GM21737 (cell line): ENCODE measurements at regions not wholly inside any gene's neighbourhood (a gene's known extent, or its start where the extent isn't known, plus 50 kb on each side); places are given as distances from the start of the nearest gene placed in this dataset.

Experiments
- ATAC-seq: cut with Tn5 transposase; IDR thresholded peaks from one replicate; pipeline ENCODE4 v1.9.1; 2021; ENCODE audit warnings: mild to moderate bottlenecking, moderate library complexity; ENCODE audit not compliant: unreplicated experiment

- ATAC-seq = no peak
These were observed 96.8 kb upstream of the ISX start for GRCh38 chr22:34969001-34969790.

- ATAC-seq = no peak
These were observed 94.5 kb upstream of the ISX start for GRCh38 chr22:34971456-34971855.

- ATAC-seq = no peak
These were observed 93.6 kb upstream of the ISX start for GRCh38 chr22:34972191-34972897.

GRCh38 chr22:34973016-34973415, 92.9 kb upstream of the ISX start:
- no peak for ATAC-seq

GRCh38 chr22:34973926-34974325, 92.0 kb upstream of the ISX start:
- ATAC-seq = no peak

- no peak for ATAC-seq
These were observed 90.2 kb upstream of the ISX start for GRCh38 chr22:34975721-34976120.

- no peak for ATAC-seq
These were observed 89.5 kb upstream of the ISX start for GRCh38 chr22:34976474-34976873.

- ATAC-seq = no peak
These were observed 89.1 kb upstream of the ISX start for GRCh38 chr22:34976886-34977285.

- ATAC-seq = no peak
These were observed 79.4 kb upstream of the ISX start for GRCh38 chr22:34986523-34986922.

- ATAC-seq = no peak
These were observed 73.3 kb upstream of the ISX start for GRCh38 chr22:34992672-34993071.

- no peak for ATAC-seq
These were observed 72.4 kb upstream of the ISX start for GRCh38 chr22:34993548-34993947.

- ATAC-seq = no peak
These were observed 68.2 kb upstream of the ISX start for GRCh38 chr22:34997633-34998299.

- no peak for ATAC-seq
These were observed 67.0 kb upstream of the ISX start for GRCh38 chr22:34998921-34999320.

- ATAC-seq = no peak
These were observed 57.7 kb upstream of the ISX start for GRCh38 chr22:35008213-35008612.

GRCh38 chr22:35010543-35010942, 55.4 kb upstream of the ISX start:
- ATAC-seq = no peak

GRCh38 chr22:35014812-35015211, 51.1 kb upstream of the ISX start:
- ATAC-seq = no peak
